GM12891 (cell line): ENCODE measurements at regions not wholly inside any gene's neighbourhood (a gene's known extent, or its start where the extent isn't known, plus 50 kb on each side); places are given as distances from the start of the nearest gene placed in this dataset.

Experiments
- PAX5 ChIP-seq: IDR thresholded peaks from 2 replicates; pipeline ENCODE4 v1.6.1; 2011; ENCODE audit warnings: low read length, moderate library complexity, mild to moderate bottlenecking; ENCODE audit not compliant: insufficient read depth, severe bottlenecking
- POLR2A ChIP-seq: IDR thresholded peaks from 2 replicates; pipeline ENCODE4 v1.6.1; 2011; ENCODE audit warnings: low read depth, low read length, control low read depth
- POLR2AphosphoS5 ChIP-seq: IDR thresholded peaks from 2 replicates; pipeline ENCODE4 v1.6.1; 2011; ENCODE audit warnings: low read depth, low read length, control low read depth
- POU2F2 ChIP-seq: IDR thresholded peaks from 2 replicates; pipeline ENCODE4 v1.6.1; 2011; ENCODE audit warnings: low read depth, mild to moderate bottlenecking, control low read depth, low read length, moderate library complexity
- SPI1 ChIP-seq: IDR thresholded peaks from 2 replicates; pipeline ENCODE4 v1.6.1; 2011; ENCODE audit warnings: low read depth, low read length, control low read depth
- TAF1 ChIP-seq: IDR thresholded peaks from 2 replicates; pipeline ENCODE4 v1.6.1; 2011; ENCODE audit warnings: low read depth, low read length, control low read depth

GRCh38 chr10:78905957-78906308 lies 162.8 kb upstream of the ZMIZ1 start:
- TF ChIP-seq POLR2A (no peak), TAF1 (no peak), POLR2AphosphoS5 (no peak), SPI1 (no peak), PAX5 (no peak), POU2F2 (no peak)
